Activated naive CD4-positive, alpha-beta T cell treated with anti-CD3 and anti-CD28 coated beads for 36 hours (primary cell): ENCODE measurements at regions not wholly inside any gene's neighbourhood (a gene's known extent, or its start where the extent isn't known, plus 50 kb on each side); places are given as distances from the start of the nearest gene placed in this dataset.

ENCODE experiments used
- CTCF ChIA-PET: fragments of 350-600 bp; sonication (Branson Sonifier 250); formaldehyde crosslinking; loops from one replicate; lab custom pipeline; 2021; ENCODE audit warnings: antibody characterized with exemption; lab: Charles Lee
- DNase-seq: peaks from one replicate; pipeline ENCODE4 v3.0.0-alpha.2; 2020
- H3K27ac Mint-ChIP-seq: one replicate; pipeline ENCODE4 v1.8.0; 2021; ENCODE audit warnings: mild to moderate bottlenecking, mixed read lengths
- H3K27me3 Mint-ChIP-seq: one replicate; pipeline ENCODE4 v1.8.0; 2021; ENCODE audit warnings: low read depth, mixed read lengths
- H3K36me3 Mint-ChIP-seq: one replicate; pipeline ENCODE4 v1.8.0; 2021; ENCODE audit warnings: low read depth, mixed read lengths
- H3K4me1 Mint-ChIP-seq: one replicate; pipeline ENCODE4 v1.8.0; 2021; ENCODE audit warnings: low read depth, mixed read lengths
- H3K4me3 Mint-ChIP-seq: one replicate; pipeline ENCODE4 v1.8.0; 2021; ENCODE audit warnings: mild to moderate bottlenecking, moderate library complexity, mixed read lengths
- H3K9me3 Mint-ChIP-seq: one replicate; pipeline ENCODE4 v1.8.0; 2021; ENCODE audit warnings: mixed read lengths
- intact Hi-C: fragments of 100-400 bp; cut with micrococcal nuclease; formaldehyde crosslinking; loops from one replicate; pipeline ENCODE4 v1.15.1; 2023

GRCh38 chr7:32285698-32286097 lies 204.5 kb downstream of the LSM5 start:
- no peaks in the 10 kb centered on the region for H3K36me3 Mint-ChIP-seq
- no peak for DNase-seq
- no peak overlapping the region for H3K27ac Mint-ChIP-seq
- CTCF ChIA-PET: no interaction called here
- H3K4me3 Mint-ChIP-seq: no peak overlapping the region
- H3K4me1 Mint-ChIP-seq: no peaks in the 10 kb centered on the region
- intact Hi-C loops: no loop called here
- peaks cover 2% of the 10 kb centered on the region for H3K27me3 Mint-ChIP-seq
- H3K9me3 Mint-ChIP-seq: no peaks in the 10 kb centered on the region

GRCh38 chr7:32283546-32283945 lies 206.6 kb downstream of the LSM5 start:
- no peaks in the 10 kb centered on the region for H3K9me3 Mint-ChIP-seq
- H3K4me1 Mint-ChIP-seq: no peaks in the 10 kb centered on the region
- no peak overlapping the region for H3K27ac Mint-ChIP-seq
- H3K27me3 Mint-ChIP-seq: peaks cover 2% of the 10 kb centered on the region
- intact Hi-C loops: no loop called here
- no peaks in the 10 kb centered on the region for H3K36me3 Mint-ChIP-seq
- no peak for DNase-seq
- no peak overlapping the region for H3K4me3 Mint-ChIP-seq
- CTCF ChIA-PET: no interaction called here

- no peaks in the 10 kb centered on the region for H3K4me1 Mint-ChIP-seq
- no peaks in the 10 kb centered on the region for H3K9me3 Mint-ChIP-seq
- no peak for DNase-seq
- no peaks in the 10 kb centered on the region for H3K36me3 Mint-ChIP-seq
- no peaks in the 10 kb centered on the region for H3K27me3 Mint-ChIP-seq
- CTCF ChIA-PET: interaction anchor here (0.6 kb wide), 1 partner anchor 22 kb away, joined by 10 read pairs; no protein-coding TSS in a partner anchor
- intact Hi-C loops: no loop called here
- H3K27ac Mint-ChIP-seq: no peak overlapping the region
- no peak overlapping the region for H3K4me3 Mint-ChIP-seq
Observed at GRCh38 chr7:32279500-32279899, 209.3 kb upstream of the PDE1C start.

DNA sequence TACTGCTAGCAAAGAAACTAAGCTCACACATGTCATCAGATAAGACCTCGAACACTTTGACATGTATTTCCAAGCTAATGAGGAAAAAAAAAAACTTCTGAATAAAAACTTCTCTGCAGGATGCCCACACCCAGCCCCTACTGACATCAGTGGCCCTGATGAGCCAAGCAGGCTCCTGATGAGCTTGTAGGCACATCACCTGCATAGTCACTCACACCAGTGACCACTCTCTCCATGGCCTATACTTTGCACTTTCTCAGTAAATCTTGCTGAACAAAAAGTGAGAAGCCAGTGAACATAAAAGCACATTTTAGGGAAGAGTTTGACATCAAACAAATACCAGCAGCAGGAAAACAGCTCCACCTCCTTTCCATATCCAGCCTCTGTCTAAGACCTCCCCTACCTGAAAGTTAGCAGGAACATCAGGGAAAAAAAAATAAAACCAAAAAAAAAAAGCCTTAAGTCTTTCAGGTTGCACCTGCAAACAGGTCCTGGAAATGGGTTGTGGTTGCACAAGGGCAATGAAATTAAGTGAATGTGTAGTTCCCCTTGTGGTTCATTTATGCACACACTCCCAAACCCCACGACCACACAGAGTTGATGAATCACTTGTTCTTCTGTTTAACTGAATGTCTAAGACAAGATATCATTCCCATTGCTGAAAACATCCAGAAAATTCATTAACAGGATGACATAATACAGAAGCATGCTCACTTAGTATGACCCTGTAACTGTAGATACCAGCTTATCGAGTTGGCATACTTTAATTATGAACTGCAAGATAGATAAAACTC lies 205.2 kb upstream of the PDE1C start:
- no peak overlapping the region for H3K27ac Mint-ChIP-seq
- peak; percentile 20 for DNase-seq
- CTCF ChIA-PET: no interaction called here
- no peak overlapping the region for H3K4me3 Mint-ChIP-seq
- H3K27me3 Mint-ChIP-seq: peaks cover 2% of the 10 kb centered on the region
- no peaks in the 10 kb centered on the region for H3K4me1 Mint-ChIP-seq
- no peaks in the 10 kb centered on the region for H3K9me3 Mint-ChIP-seq
- no peaks in the 10 kb centered on the region for H3K36me3 Mint-ChIP-seq
- intact Hi-C loops: no loop called here

DNA sequence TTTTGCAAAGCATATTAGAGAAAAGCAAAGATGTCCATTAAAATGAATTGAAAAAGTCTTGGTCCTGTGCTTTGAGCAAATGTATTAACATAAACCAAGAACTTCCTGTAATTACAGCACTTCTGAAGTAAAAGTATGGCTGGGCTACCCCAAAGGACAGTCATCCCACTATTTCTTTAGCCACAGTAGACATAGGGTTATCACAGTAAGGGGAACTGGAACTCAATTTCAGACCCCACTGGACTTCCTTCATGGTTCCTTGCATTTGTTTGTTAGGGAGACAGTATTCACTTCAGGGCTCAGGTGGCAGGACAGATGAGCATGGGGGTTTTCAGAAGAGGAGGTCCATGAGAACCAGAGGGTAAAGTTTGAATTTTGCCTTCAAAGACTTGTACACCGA lies 203.1 kb upstream of the PDE1C start:
- H3K27ac Mint-ChIP-seq: no peak overlapping the region
- no peak for DNase-seq
- intact Hi-C loops: no loop called here
- no peaks in the 10 kb centered on the region for H3K4me1 Mint-ChIP-seq
- no peak overlapping the region for H3K4me3 Mint-ChIP-seq
- peaks cover 2% of the 10 kb centered on the region for H3K27me3 Mint-ChIP-seq
- no peaks in the 10 kb centered on the region for H3K36me3 Mint-ChIP-seq
- CTCF ChIA-PET: no interaction called here
- no peaks in the 10 kb centered on the region for H3K9me3 Mint-ChIP-seq

DNA sequence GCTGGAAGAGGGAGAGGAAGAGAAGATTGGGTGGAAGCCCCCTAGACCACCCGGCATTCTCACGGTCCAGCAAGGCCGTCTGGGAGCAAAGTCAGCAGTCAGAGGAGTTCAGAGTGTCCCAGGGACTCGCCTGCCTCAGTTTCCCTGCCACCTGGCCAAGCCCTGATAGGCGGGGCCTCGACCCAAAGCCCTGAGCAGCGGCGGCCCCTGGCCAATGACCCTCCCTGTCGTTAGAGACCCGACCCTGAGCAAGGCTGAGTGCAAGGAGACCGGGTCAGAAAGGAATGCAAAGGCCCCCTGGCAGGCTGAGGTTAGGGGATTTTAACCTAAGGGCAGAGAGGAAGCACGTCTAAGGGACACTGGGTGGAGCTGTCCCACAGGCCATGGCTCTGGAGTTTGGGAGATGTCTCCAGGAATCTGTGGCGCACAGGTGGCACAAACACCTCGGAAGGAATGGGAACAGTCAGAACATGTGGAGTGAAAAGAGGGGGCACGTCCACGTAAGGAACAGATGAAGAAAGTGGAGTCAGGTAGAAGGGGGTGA lies 196.8 kb upstream of the PDE1C start:
- DNase-seq: no peak
- CTCF ChIA-PET: interaction anchor here (0.9 kb wide), 1 partner anchor 57 kb away, joined by 3 read pairs; no protein-coding TSS in a partner anchor
- no peak overlapping the region for H3K27ac Mint-ChIP-seq

GRCh38 chr7:32264702-32265284 lies 194.6 kb upstream of the PDE1C start:
- peaks cover 2% of the 10 kb centered on the region for H3K9me3 Mint-ChIP-seq
- peaks cover 4% of the 10 kb centered on the region for H3K27me3 Mint-ChIP-seq
- H3K36me3 Mint-ChIP-seq: no peaks in the 10 kb centered on the region
- H3K4me3 Mint-ChIP-seq: no peak overlapping the region
- intact Hi-C loops: no loop called here
- CTCF ChIA-PET: no interaction called here
- no peak for DNase-seq
- no peaks in the 10 kb centered on the region for H3K4me1 Mint-ChIP-seq
- H3K27ac Mint-ChIP-seq: no peak overlapping the region

More for the DNA sequence above, 196.8 kb upstream of the PDE1C start:
- H3K4me3 Mint-ChIP-seq: no peak overlapping the region
- no peaks in the 10 kb centered on the region for H3K36me3 Mint-ChIP-seq
- H3K27me3 Mint-ChIP-seq: peaks cover 4% of the 10 kb centered on the region
- intact Hi-C loops: no loop called here
- no peaks in the 10 kb centered on the region for H3K4me1 Mint-ChIP-seq
- H3K9me3 Mint-ChIP-seq: peaks cover 2% of the 10 kb centered on the region

GRCh38 chr7:32263611-32264010 lies 193.4 kb upstream of the PDE1C start:
- intact Hi-C loops: no loop called here
- peaks cover 4% of the 10 kb centered on the region for H3K27me3 Mint-ChIP-seq
- H3K4me3 Mint-ChIP-seq: no peak overlapping the region
- no peaks in the 10 kb centered on the region for H3K4me1 Mint-ChIP-seq
- no peaks in the 10 kb centered on the region for H3K36me3 Mint-ChIP-seq
- H3K9me3 Mint-ChIP-seq: peaks cover 2% of the 10 kb centered on the region
- no peak overlapping the region for H3K27ac Mint-ChIP-seq
- CTCF ChIA-PET: no interaction called here
- no peak for DNase-seq

GRCh38 chr7:32262315-32262714 lies 192.1 kb upstream of the PDE1C start:
- no peaks in the 10 kb centered on the region for H3K36me3 Mint-ChIP-seq
- intact Hi-C loops: no loop called here
- no peak overlapping the region for H3K27ac Mint-ChIP-seq
- H3K4me3 Mint-ChIP-seq: no peak overlapping the region
- H3K27me3 Mint-ChIP-seq: peaks cover 4% of the 10 kb centered on the region
- DNase-seq: no peak
- H3K4me1 Mint-ChIP-seq: no peaks in the 10 kb centered on the region
- peaks cover 2% of the 10 kb centered on the region for H3K9me3 Mint-ChIP-seq
- CTCF ChIA-PET: no interaction called here

DNA sequence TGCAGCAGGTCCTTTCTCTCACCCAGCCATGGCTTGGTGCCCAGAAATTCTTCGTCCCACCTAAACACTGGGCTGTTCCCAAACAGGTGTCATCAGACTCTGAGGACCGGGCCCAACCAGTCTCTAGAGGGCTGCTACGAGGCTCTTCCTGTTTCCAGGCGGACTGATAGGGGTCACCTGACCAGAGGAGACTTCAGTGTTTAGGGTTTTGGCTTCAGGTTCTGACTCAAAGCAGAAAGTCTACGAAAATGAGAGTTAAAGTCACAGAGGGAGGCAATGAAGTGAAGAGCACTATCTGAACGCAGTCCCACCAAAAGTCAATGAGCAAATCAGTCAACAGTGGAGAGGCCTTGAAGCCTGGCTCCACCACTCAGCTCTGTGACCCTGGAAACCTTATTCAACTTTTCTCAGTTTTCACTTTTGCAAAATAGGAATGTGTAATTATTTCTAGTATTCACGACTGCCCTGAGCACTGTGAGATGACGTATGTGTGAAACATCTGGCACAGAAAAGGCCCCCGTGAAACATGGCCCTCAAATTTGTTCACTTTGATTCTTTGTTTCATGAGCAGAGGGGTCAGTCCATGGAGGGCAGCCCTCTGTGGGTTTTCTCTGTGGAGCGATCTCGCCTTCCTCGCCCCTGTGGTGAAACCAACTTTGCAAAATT lies 189.9 kb upstream of the PDE1C start:
- no peak overlapping the region for H3K4me3 Mint-ChIP-seq
- H3K9me3 Mint-ChIP-seq: no peaks in the 10 kb centered on the region
- H3K27ac Mint-ChIP-seq: no peak overlapping the region
- CTCF ChIA-PET: no interaction called here
- intact Hi-C loops: no loop called here
- no peak for DNase-seq
- H3K36me3 Mint-ChIP-seq: no peaks in the 10 kb centered on the region
- no peaks in the 10 kb centered on the region for H3K4me1 Mint-ChIP-seq
- no peaks in the 10 kb centered on the region for H3K27me3 Mint-ChIP-seq

GRCh38 chr7:32258265-32258664 lies 188.1 kb upstream of the PDE1C start:
- no peaks in the 10 kb centered on the region for H3K36me3 Mint-ChIP-seq
- no peaks in the 10 kb centered on the region for H3K9me3 Mint-ChIP-seq
- intact Hi-C loops: no loop called here
- no peak overlapping the region for H3K27ac Mint-ChIP-seq
- H3K27me3 Mint-ChIP-seq: no peaks in the 10 kb centered on the region
- CTCF ChIA-PET: no interaction called here
- no peak for DNase-seq
- no peaks in the 10 kb centered on the region for H3K4me1 Mint-ChIP-seq
- no peak overlapping the region for H3K4me3 Mint-ChIP-seq

DNA sequence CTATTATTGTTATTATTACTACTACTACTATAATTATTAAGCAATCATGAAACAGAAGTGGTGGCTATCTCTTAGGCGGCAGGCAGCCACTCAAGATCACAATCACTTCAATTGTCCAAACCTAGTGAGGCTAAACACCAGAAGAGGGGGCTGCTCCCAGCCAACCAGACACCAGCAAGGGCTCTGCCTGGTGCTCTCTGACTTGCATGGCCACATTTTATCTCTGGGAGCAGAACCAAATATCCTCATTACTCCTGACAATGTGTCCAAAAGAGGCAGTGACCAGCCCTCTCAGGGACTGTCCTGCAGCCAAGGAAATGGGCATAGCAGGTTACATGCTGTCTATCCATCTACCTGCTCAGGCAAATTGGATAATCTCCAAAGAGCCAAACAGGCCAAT lies 187.4 kb upstream of the PDE1C start:
- no peaks in the 10 kb centered on the region for H3K4me1 Mint-ChIP-seq
- intact Hi-C loops: no loop called here
- no peaks in the 10 kb centered on the region for H3K36me3 Mint-ChIP-seq
- CTCF ChIA-PET: no interaction called here
- no peak overlapping the region for H3K4me3 Mint-ChIP-seq
- no peak for DNase-seq
- no peak overlapping the region for H3K27ac Mint-ChIP-seq
- no peaks in the 10 kb centered on the region for H3K9me3 Mint-ChIP-seq
- H3K27me3 Mint-ChIP-seq: no peaks in the 10 kb centered on the region
